ENCODE measurements at regions not wholly inside any gene's neighbourhood (a gene's known extent, or its start where the extent isn't known, plus 50 kb on each side); places are given as distances from the start of the nearest gene placed in this dataset.
"Not testable (repeated sequence)": the region's sequence is repeated elsewhere in the genome, so short reads cannot be mapped to it uniquely, and the experiment has no call there.

DNA sequence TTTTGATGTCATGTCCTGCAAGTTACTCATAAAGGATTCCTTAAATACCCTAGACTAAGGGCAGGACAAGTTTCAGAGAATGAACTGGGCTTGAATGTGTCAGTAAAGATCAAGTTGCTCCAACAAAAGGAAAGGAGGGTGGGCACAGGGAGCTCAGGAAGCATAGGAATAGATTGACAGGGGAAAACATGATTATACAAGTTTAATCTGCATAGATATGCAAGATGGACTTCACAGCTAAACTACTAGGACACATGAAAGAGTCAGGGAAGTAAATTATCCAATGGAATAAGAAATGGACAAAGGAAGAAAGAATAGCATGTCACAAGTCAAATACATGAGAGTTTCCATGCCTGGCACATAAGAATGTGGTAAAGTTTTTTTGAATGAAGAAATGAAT lies 203.9 kb upstream of the SAMSN1 start:
- DNase-seq: no peak
- Mint-ChIP-seq H3K27me3 (ENCODE audit: low read depth) (peaks cover 11% of the 10 kb centered on the region), H3K4me3 (no peak overlapping the region), H3K36me3 (ENCODE audit: insufficient read depth) (no peaks in the 10 kb centered on the region), H3K9me3 (peaks cover 9% of the 10 kb centered on the region), H3K4me1 (ENCODE audit: low read depth) (no peaks in the 10 kb centered on the region)
- no peak for ATAC-seq

DNA sequence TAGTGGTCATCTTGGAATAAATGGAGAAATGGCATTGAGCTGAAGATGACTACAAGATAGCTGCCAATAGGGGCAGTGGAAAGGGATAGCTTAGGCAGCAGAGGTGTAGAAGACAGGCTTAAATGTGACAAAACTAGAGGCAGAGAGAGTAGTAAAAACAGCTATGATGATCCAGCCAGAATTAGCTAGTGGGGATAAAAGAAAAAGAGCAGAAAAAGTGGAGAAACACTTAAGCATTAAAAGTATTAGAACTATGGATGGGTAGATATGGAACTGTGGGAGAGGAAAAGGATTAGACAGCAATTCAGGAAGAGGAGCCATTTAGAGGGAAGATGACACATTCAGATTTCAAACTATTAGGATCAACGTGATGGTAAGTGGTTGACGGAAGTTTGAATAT lies 202.5 kb upstream of the SAMSN1 start:
- Mint-ChIP-seq H3K4me1 (ENCODE audit: low read depth) (no peaks in the 10 kb centered on the region), H3K27me3 (ENCODE audit: low read depth) (peaks cover 11% of the 10 kb centered on the region), H3K4me3 (no peak overlapping the region), H3K36me3 (ENCODE audit: insufficient read depth) (no peaks in the 10 kb centered on the region), H3K9me3 (peaks cover 2% of the 10 kb centered on the region)
- DNase-seq (no peak), ATAC-seq (no peak)

- ATAC-seq: no peak
- no peak for DNase-seq
- Mint-ChIP-seq H3K4me1 (ENCODE audit: low read depth) (no peaks in the 10 kb centered on the region), H3K4me3 (no peak overlapping the region), H3K9me3 (peaks cover 3% of the 10 kb centered on the region), H3K36me3 (ENCODE audit: insufficient read depth) (no peaks in the 10 kb centered on the region), H3K27me3 (ENCODE audit: low read depth) (peaks cover 4% of the 10 kb centered on the region)
These were observed 198.3 kb upstream of the SAMSN1 start for GRCh38 chr21:14744368-14744767.

DNA sequence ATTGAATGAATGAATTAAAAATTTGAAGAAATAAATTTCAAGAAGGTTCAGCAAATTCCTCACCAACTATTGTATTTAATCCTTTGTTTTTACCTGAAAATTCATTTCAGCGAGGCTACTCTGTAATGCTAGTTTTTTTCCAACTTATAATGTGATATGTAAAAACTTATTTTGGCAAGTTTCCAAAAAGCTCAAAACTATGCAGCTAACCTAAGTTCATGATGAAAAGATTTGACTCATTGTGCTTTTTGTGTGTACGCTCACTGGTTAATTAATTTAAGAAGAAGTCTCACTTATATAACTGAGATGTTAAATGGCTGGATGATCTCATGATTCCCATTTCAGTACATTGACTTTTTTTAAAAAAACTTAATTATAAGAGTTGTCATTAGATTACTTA lies 196.0 kb upstream of the SAMSN1 start:
- ATAC-seq: no peak
- no peaks in the 10 kb centered on the region for H3K27me3 Mint-ChIP-seq (ENCODE audit: low read depth)
- H3K9me3 Mint-ChIP-seq: peaks cover 3% of the 10 kb centered on the region
- H3K4me3 Mint-ChIP-seq: no peak overlapping the region
- no peak for DNase-seq
- peaks cover 8% of the 10 kb centered on the region for H3K4me1 Mint-ChIP-seq (ENCODE audit: low read depth)
- no peaks in the 10 kb centered on the region for H3K36me3 Mint-ChIP-seq (ENCODE audit: insufficient read depth)

- no peak for ATAC-seq
- Mint-ChIP-seq H3K4me3 (no peak overlapping the region), H3K4me1 (ENCODE audit: low read depth) (peaks cover 13% of the 10 kb centered on the region), H3K27me3 (ENCODE audit: low read depth) (no peaks in the 10 kb centered on the region), H3K9me3 (peaks cover 3% of the 10 kb centered on the region), H3K36me3 (ENCODE audit: insufficient read depth) (no peaks in the 10 kb centered on the region)
- DNase-seq: no peak
These were observed 195.1 kb upstream of the SAMSN1 start for GRCh38 chr21:14741256-14741655.

DNA sequence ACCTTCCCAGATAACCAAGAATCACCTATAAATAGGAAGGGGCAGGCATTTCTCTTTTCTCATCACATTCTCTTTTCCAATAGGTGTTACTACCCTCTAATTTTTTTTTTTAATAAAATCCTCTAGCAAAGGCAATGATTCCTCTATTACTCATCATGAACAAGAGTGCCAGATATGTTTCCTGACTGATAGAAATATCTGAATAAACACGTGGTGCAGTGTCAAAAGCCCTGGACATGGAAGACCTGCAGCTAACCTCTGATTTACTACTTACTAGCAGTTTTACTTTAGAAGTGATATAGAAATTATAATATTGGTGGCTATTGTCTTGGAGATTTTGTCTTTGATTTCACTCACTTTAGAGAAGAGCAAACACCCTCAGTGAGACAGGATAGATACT lies 194.6 kb upstream of the SAMSN1 start:
- no peak overlapping the region for H3K4me3 Mint-ChIP-seq
- H3K9me3 Mint-ChIP-seq: peaks cover 3% of the 10 kb centered on the region
- no peaks in the 10 kb centered on the region for H3K36me3 Mint-ChIP-seq (ENCODE audit: insufficient read depth)
- H3K4me1 Mint-ChIP-seq (ENCODE audit: low read depth): peaks cover 18% of the 10 kb centered on the region
- ATAC-seq: no peak
- no peaks in the 10 kb centered on the region for H3K27me3 Mint-ChIP-seq (ENCODE audit: low read depth)
- DNase-seq: no peak

DNA sequence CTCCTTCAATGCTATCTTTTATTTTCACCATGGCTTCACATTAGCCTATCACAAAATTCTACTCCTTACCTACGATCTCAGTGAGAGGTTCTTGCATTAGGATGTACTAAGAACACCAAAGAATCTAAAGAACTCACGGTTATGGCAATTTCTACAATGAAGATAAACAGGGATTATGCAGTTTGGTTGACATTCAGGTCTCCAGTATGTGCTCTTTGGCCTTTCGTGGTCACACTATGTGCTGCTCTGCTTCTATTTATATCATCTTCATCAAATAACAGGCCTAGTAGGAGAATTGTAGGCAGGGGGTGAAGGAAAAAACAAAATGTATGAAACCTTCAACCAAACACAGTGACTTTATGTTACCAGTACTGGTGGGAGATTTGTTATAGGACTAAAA lies 194.0 kb upstream of the SAMSN1 start:
- Mint-ChIP-seq H3K4me1 (ENCODE audit: low read depth) (peaks cover 23% of the 10 kb centered on the region), H3K4me3 (no peak overlapping the region), H3K36me3 (ENCODE audit: insufficient read depth) (no peaks in the 10 kb centered on the region), H3K9me3 (peaks cover 3% of the 10 kb centered on the region), H3K27me3 (ENCODE audit: low read depth) (no peaks in the 10 kb centered on the region)
- ATAC-seq (no peak), DNase-seq (no peak)

DNA sequence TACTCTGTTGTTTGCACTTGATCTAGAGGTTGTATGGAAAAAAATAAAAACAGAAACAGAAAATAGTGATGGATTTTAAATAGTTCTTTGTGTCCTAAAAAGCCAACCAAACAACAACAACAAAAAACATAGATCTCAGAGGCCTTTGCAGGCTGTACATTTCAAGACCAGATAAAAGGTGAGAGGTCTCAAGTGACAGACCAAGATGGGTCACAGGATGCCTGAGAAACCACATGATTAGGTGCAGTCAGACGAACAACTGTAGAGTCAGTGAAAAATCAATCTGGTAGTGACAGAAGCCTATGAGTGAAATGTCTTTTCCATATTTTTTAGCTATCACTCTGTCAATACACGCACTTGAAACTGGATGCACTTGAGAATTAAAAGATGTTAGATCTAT lies 193.5 kb upstream of the SAMSN1 start:
- H3K27me3 Mint-ChIP-seq (ENCODE audit: low read depth): no peaks in the 10 kb centered on the region
- no peak for ATAC-seq
- H3K4me3 Mint-ChIP-seq: no peak overlapping the region
- H3K9me3 Mint-ChIP-seq: peaks cover 3% of the 10 kb centered on the region
- no peaks in the 10 kb centered on the region for H3K36me3 Mint-ChIP-seq (ENCODE audit: insufficient read depth)
- H3K4me1 Mint-ChIP-seq (ENCODE audit: low read depth): peaks cover 23% of the 10 kb centered on the region
- no peak for DNase-seq

DNA sequence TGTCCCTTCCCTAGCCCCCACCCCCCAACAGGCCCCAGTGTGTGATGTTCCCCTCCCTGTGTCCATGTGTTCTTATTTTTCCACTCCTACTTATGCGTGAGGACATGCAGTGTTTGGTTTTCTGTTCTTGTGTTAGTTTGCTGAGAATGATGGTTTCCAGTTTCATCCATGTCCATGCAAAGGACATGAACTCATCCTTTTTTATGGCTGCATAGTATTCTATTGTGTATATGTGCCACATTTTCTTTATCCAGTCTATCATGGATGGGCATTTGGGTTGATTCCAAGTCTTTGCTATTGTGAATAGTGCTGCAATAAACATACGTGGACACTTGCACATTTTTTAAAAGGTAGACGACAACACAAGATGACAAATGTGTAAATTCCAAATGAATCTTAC lies 192.5 kb upstream of the SAMSN1 start:
- not testable (repeated sequence) for H3K4me3 Mint-ChIP-seq; DNase-seq; ATAC-seq; H3K36me3 Mint-ChIP-seq (ENCODE audit: insufficient read depth); H3K9me3 Mint-ChIP-seq; H3K27me3 Mint-ChIP-seq (ENCODE audit: low read depth)
- peaks cover 27% of the 10 kb centered on the region for H3K4me1 Mint-ChIP-seq (ENCODE audit: low read depth)

DNA sequence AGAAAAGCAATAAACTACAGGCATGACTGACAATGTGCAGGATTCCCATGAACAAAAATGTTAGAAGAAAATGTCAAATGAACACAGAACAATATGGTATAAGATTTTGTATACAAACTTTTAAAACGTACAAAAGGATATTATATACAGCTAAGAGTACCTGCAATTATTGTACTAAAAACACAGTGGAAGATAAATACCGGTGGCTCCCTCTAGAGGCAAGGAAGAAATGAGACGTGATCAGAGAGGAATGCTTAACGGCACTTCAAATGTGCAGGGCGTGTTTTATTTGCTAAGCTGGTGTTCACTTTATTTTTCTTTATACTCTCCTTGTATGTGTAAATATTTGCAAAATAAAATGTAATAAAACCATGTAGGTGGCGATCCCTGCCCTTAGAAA lies 191.8 kb upstream of the SAMSN1 start:
- Mint-ChIP-seq H3K4me3 (no peak overlapping the region), H3K36me3 (ENCODE audit: insufficient read depth) (no peaks in the 10 kb centered on the region), H3K4me1 (ENCODE audit: low read depth) (peaks cover 27% of the 10 kb centered on the region), H3K9me3 (no peaks in the 10 kb centered on the region), H3K27me3 (ENCODE audit: low read depth) (no peaks in the 10 kb centered on the region)
- peak; percentile 31 for DNase-seq
- ATAC-seq: peak; percentile 69 to 71

GRCh38 chr21:14737284-14737691 lies 191.2 kb upstream of the SAMSN1 start:
- Mint-ChIP-seq H3K27me3 (ENCODE audit: low read depth) (no peaks in the 10 kb centered on the region), H3K9me3 (no peaks in the 10 kb centered on the region), H3K4me1 (ENCODE audit: low read depth) (peaks cover 27% of the 10 kb centered on the region), H3K4me3 (no peak overlapping the region), H3K36me3 (ENCODE audit: insufficient read depth) (no peaks in the 10 kb centered on the region)
- DNase-seq (no peak), ATAC-seq (no peak)

- Mint-ChIP-seq H3K36me3 (ENCODE audit: insufficient read depth) (no peaks in the 10 kb centered on the region), H3K4me3 (no peak overlapping the region), H3K9me3 (no peaks in the 10 kb centered on the region), H3K27me3 (ENCODE audit: low read depth) (no peaks in the 10 kb centered on the region), H3K4me1 (ENCODE audit: low read depth) (peaks cover 27% of the 10 kb centered on the region)
- ATAC-seq: peak in 1 of 2 donors; percentile 25
- DNase-seq: no peak
These were observed 190.6 kb upstream of the SAMSN1 start for GRCh38 chr21:14736672-14737071.

DNA sequence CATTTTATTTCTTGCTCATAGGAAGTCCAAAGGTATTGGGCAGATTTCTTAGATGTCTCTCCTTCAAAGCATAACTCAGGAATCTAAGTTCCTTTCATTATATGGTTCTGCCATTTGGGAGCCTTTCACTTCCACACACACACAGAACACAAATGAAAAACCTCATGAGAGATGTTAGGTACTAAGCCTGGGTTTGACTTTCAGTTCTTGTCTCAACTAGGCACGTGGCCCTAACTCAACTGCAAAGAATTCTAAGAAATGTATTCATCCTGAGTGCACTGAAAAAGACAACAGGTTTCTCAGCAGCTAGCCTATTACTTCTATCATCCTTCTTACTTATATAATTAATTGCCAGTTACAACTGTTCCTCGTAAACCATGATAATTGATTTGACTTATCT lies 190.0 kb upstream of the SAMSN1 start:
- H3K9me3 Mint-ChIP-seq: no peaks in the 10 kb centered on the region
- DNase-seq (no peak), ATAC-seq (peak; percentile 55 to 61)
- H3K4me3 Mint-ChIP-seq: no peak overlapping the region
- H3K36me3 Mint-ChIP-seq (ENCODE audit: insufficient read depth): no peaks in the 10 kb centered on the region
- H3K4me1 Mint-ChIP-seq (ENCODE audit: low read depth): peaks cover 27% of the 10 kb centered on the region
- no peaks in the 10 kb centered on the region for H3K27me3 Mint-ChIP-seq (ENCODE audit: low read depth)

GRCh38 chr21:14734833-14735232 lies 188.7 kb upstream of the SAMSN1 start:
- Mint-ChIP-seq H3K36me3 (ENCODE audit: insufficient read depth) (no peaks in the 10 kb centered on the region), H3K9me3 (no peaks in the 10 kb centered on the region), H3K27me3 (ENCODE audit: low read depth) (no peaks in the 10 kb centered on the region), H3K4me3 (no peak overlapping the region), H3K4me1 (ENCODE audit: low read depth) (peaks cover 27% of the 10 kb centered on the region)
- no peak for ATAC-seq
- no peak for DNase-seq

- no peaks in the 10 kb centered on the region for H3K36me3 Mint-ChIP-seq (ENCODE audit: insufficient read depth)
- H3K4me3 Mint-ChIP-seq: no peak overlapping the region
- H3K4me1 Mint-ChIP-seq (ENCODE audit: low read depth): peaks cover 27% of the 10 kb centered on the region
- no peaks in the 10 kb centered on the region for H3K27me3 Mint-ChIP-seq (ENCODE audit: low read depth)
- ATAC-seq (peak; percentile 51 to 54), DNase-seq (no peak)
- no peaks in the 10 kb centered on the region for H3K9me3 Mint-ChIP-seq
These were observed 188.1 kb upstream of the SAMSN1 start for GRCh38 chr21:14734191-14734590.

GRCh38 chr21:14725219-14725618 lies 179.1 kb upstream of the SAMSN1 start:
- Mint-ChIP-seq H3K9me3 (no peaks in the 10 kb centered on the region), H3K27me3 (ENCODE audit: low read depth) (no peaks in the 10 kb centered on the region), H3K4me1 (ENCODE audit: low read depth) (peaks cover 2% of the 10 kb centered on the region), H3K36me3 (ENCODE audit: insufficient read depth) (no peaks in the 10 kb centered on the region), H3K4me3 (no peak overlapping the region)
- ATAC-seq (no peak), DNase-seq (no peak)

All from activated T-cell treated with anti-CD3 and anti-CD28 coated beads, Interleukin-2, amount 50 U/mL, for 4 hours (primary cell).